ENCODE measurements at regions not wholly inside any gene's neighbourhood (a gene's known extent, or its start where the extent isn't known, plus 50 kb on each side); places are given as distances from the start of the nearest gene placed in this dataset.

DNA sequence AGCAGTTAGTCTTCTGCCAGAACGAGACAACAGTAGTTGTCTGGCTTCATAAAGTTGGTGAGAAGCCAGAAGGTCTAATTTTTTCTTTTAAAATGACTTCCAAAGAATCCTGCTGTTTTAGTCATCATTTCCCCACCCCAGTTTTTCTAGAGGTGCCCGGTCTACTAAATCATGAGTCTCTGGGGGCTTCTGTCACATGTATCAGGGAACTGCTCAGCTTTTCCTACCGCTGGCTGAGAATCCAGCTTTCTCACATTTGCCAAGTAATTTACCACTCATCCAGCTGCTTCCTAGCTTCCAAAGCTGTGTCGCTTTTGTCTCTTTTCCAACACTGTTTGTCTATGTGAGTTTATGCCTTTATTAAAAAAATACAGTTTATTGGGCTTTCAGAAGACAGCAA lies 183.3 kb downstream of the NSUN3 start:
- TF ChIP-seq TCF7 (IDR thresholded peaks at IDR 0.05; ENCODE audit: borderline replicate concordance) (no peak), PHF8 (IDR thresholded peaks at IDR 0.05; ENCODE audit: borderline replicate concordance, low read length) (no peak), HDAC2 (IDR thresholded peaks at IDR 0.05) (no peak), ARID2 (IDR thresholded peaks at IDR 0.05) (no peak), KLF13 (tag; IDR thresholded peaks at IDR 0.05; ENCODE audit: borderline replicate concordance, low read depth) (no peak), POLR2AphosphoS5 (IDR thresholded peaks at IDR 0.05; ENCODE audit: control insufficient read depth, insufficient read depth, low read depth, low read length) (no peak), ZNF785 (CRISPR knock-in tag; IDR thresholded peaks at IDR 0.05) (no peak), KLF16 (IDR thresholded peaks at IDR 0.05) (no peak), RB1 (IDR thresholded peaks at IDR 0.05; ENCODE audit: low read depth) (no peak)
- TF ChIP-seq, protein P1, sequence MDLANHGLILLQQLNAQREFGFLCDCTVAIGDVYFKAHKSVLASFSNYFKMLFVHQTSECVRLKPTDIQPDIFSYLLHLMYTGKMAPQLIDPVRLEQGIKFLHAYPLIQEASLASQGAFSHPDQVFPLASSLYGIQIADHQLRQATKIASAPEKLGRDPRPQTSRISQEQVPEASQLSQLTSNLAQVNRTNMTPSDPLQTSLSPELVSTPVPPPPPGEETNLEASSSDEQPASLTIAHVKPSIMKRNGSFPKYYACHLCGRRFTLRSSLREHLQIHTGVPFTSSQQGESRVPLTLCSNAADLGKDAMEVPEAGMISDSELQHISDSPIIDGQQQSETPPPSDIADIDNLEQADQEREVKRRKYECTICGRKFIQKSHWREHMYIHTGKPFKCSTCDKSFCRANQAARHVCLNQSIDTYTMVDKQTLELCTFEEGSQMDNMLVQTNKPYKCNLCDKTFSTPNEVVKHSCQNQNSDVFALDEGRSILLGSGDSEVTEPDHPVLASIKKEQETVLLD (IDR thresholded peaks at IDR 0.05), result no peak
- TF ChIP-seq, protein P2, sequence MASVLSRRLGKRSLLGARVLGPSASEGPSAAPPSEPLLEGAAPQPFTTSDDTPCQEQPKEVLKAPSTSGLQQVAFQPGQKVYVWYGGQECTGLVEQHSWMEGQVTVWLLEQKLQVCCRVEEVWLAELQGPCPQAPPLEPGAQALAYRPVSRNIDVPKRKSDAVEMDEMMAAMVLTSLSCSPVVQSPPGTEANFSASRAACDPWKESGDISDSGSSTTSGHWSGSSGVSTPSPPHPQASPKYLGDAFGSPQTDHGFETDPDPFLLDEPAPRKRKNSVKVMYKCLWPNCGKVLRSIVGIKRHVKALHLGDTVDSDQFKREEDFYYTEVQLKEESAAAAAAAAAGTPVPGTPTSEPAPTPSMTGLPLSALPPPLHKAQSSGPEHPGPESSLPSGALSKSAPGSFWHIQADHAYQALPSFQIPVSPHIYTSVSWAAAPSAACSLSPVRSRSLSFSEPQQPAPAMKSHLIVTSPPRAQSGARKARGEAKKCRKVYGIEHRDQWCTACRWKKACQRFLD (CRISPR knock-in tag; IDR thresholded peaks at IDR 0.05), result no peak
- TF ChIP-seq, protein P3, sequence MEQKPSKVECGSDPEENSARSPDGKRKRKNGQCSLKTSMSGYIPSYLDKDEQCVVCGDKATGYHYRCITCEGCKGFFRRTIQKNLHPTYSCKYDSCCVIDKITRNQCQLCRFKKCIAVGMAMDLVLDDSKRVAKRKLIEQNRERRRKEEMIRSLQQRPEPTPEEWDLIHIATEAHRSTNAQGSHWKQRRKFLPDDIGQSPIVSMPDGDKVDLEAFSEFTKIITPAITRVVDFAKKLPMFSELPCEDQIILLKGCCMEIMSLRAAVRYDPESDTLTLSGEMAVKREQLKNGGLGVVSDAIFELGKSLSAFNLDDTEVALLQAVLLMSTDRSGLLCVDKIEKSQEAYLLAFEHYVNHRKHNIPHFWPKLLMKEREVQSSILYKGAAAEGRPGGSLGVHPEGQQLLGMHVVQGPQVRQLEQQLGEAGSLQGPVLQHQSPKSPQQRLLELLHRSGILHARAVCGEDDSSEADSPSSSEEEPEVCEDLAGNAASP (IDR thresholded peaks at IDR 0.05), result no peak
- TF ChIP-seq, protein P4, sequence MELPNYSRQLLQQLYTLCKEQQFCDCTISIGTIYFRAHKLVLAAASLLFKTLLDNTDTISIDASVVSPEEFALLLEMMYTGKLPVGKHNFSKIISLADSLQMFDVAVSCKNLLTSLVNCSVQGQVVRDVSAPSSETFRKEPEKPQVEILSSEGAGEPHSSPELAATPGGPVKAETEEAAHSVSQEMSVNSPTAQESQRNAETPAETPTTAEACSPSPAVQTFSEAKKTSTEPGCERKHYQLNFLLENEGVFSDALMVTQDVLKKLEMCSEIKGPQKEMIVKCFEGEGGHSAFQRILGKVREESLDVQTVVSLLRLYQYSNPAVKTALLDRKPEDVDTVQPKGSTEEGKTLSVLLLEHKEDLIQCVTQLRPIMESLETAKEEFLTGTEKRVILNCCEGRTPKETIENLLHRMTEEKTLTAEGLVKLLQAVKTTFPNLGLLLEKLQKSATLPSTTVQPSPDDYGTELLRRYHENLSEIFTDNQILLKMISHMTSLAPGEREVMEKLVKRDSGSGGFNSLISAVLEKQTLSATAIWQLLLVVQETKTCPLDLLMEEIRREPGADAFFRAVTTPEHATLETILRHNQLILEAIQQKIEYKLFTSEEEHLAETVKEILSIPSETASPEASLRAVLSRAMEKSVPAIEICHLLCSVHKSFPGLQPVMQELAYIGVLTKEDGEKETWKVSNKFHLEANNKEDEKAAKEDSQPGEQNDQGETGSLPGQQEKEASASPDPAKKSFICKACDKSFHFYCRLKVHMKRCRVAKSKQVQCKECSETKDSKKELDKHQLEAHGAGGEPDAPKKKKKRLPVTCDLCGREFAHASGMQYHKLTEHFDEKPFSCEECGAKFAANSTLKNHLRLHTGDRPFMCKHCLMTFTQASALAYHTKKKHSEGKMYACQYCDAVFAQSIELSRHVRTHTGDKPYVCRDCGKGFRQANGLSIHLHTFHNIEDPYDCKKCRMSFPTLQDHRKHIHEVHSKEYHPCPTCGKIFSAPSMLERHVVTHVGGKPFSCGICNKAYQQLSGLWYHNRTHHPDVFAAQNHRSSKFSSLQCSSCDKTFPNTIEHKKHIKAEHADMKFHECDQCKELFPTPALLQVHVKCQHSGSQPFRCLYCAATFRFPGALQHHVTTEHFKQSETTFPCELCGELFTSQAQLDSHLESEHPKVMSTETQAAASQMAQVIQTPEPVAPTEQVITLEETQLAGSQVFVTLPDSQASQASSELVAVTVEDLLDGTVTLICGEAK (IDR thresholded peaks at IDR 0.05), result no peak
- TF ChIP-seq, protein P4 (CRISPR knock-in tag; IDR thresholded peaks at IDR 0.05), result no peak

Measured in K562 (cell line).